ENCODE measurements at regions not wholly inside any gene's neighbourhood (a gene's known extent, or its start where the extent isn't known, plus 50 kb on each side); places are given as distances from the start of the nearest gene placed in this dataset.
"Not testable (repeated sequence)": the region's sequence is repeated elsewhere in the genome, so short reads cannot be mapped to it uniquely, and the experiment has no call there.

DNA sequence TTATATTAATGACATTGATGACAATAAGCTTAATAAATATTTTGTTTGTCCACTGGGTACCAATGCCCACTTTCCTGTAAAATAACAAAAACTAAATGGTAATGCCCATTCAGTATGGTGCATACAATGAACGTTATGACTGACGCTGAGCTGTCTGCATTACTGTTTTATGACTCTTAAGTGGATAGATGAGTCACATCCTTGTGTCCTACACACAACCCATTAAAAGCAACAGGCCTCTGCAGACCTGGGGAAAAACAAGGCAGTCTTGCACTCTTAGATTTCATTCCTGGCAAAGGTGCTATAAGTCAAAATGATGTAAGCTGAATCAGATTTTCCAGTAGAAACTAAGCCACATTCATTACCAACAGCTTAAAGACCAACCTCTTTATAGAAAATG, 176.3 kb upstream of the TMEM45B start:
- DNase-seq: no peak

DNA sequence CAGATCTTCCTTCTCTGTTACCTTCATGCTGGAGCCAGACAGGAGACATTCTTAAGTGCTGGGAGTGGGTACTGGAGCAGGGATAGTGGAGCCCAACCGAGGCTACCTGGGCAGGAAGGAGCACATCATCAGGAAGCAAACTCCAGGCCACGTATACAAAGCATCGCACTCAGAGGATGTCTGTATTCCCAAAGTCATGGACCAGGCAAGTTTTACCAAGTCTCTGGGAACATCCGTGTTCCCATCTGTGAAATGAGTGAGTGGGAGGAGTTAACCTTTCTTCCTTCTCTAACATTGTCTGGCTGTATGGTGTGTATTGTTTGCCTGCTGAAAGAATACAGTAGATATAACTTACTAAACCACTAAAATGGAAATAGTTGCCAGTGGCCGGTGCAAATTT, 175.0 kb upstream of the TMEM45B start:
- no peak for DNase-seq

DNA sequence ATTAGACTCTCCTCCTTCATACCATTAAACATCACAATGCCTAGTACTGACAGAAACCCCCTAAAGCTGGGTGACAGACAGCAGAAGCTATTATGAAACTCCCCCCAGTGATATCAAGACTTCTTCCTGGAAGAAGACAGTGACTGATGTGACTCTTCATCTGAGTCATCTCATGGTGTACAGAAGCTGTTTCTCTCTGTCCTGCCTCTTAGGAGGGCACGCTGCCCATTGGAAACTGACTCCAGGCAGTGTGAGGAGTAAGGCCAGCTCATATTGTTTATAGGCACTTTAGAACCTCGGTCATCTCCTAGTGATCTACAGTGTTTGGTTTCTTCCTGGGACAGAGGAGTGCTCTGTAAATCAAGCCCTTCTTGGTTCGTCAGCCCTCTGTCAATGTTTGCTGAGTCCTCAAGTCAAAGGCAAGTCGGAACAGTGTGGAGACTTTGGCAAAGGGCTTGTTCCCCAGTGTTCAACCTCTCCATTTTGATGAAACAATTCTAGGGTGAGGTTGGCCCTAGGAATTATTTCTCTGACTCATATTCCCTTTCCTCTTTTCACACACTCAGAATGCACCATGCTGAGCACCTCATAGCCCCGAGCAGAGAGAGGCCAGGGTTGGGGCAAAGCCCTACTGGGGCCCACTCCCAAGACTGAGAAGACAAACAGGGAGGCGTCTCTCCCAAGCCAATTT, 172.5 kb upstream of the TMEM45B start:
- no peak for DNase-seq

DNA sequence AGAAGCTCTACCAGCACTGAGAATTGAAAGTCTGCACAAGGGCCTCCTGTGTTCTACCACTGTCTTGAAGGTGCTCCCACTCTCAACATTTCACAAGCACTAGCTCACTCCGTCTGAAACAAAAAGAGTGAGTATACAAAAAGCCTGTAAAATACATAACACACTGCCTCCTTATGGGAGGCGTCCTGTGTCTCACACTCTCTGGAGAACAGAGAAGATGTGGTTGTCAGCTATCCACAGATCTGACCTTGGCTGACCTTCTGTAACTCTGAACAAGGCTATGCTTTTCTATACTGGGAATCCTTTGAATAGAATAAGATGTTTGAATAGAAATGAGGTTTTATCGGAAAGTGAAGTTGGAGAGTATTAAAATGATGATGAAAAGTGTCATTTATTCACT, 171.3 kb upstream of the TMEM45B start:
- DNase-seq: no peak

DNA sequence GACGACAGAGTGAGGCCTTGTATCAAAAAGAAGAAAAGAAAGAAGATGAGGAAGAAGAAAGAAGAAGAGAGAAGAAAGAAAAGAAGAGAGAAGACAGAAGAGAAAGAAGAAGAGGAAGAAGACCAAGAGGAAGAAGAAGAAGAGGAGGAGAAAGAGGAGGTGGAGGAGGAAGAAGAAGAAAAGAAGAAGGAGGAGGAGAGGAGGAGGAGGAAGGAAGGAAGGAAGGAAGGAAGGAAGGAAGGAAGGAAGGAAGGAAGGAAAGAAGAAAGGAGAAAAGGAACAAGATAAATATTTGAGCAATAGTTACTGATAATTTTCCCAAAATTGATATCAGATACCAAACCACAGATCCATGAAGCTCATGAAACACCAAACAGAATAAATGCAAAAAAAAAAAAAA, 169.7 kb upstream of the TMEM45B start:
- DNase-seq: no peak

DNA sequence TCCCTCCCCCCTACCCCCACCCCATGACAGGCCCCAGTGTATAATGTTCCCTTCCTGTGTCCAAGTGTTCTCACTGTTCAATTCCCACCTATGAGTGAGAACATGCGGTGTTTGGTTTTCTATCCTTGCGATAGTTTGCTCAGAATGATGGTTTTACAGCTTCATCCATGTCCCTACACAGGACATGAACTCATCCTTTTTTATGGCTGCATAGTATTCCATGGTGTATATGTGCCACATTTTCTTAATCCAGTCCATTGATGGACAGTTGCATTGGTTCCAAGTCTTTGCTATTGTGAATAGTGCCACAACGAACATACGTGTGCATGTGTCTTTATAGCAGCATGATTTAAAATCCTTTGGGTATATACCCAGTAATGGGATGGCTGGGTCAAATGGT, 165.6 kb upstream of the TMEM45B start:
- DNase-seq: not testable (repeated sequence)

DNA sequence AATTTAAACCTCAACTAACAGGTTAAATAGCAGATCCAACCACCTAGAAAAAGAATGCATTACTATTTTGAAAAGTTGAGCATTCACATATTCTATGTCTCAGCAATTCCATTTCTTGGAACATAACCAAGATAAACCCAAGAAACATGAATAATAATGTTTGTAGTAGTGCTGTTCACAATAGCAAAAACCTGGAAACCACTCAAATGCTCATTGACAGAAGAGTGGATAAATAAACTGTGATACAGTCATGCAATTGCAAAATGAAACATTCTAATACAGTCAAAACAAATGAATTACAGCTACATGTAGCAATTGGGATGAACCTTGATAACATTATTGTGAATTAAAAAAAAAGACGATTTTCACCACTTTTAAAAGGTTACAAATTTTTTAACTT, 162.8 kb upstream of the TMEM45B start:
- no peak for DNase-seq

DNA sequence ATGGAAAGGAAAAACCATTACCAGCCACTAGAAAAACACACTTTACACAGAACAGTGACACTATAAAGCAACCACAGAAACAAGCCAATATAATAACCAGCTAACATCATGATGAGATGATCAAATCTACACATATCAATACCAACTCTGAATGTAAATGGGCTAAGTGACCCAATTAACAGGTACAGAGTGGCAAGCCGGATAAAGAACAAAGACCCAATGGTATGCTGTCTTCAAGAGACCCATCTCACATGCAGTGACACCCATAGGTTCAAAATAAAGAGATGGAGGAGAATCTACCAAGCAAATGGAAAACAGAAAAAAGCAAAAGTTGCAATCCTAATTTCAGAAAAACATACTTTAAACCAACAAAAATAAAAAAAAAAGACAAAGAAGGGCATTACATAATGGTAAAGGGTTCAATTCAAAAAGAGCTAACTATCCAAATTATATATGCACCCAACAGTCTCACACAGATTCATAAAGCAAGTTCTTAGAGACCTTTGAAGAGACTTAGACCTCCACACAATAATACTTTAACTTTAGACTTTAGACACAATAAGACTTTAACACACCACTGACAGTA, 160.3 kb upstream of the TMEM45B start:
- no peak for DNase-seq

DNA sequence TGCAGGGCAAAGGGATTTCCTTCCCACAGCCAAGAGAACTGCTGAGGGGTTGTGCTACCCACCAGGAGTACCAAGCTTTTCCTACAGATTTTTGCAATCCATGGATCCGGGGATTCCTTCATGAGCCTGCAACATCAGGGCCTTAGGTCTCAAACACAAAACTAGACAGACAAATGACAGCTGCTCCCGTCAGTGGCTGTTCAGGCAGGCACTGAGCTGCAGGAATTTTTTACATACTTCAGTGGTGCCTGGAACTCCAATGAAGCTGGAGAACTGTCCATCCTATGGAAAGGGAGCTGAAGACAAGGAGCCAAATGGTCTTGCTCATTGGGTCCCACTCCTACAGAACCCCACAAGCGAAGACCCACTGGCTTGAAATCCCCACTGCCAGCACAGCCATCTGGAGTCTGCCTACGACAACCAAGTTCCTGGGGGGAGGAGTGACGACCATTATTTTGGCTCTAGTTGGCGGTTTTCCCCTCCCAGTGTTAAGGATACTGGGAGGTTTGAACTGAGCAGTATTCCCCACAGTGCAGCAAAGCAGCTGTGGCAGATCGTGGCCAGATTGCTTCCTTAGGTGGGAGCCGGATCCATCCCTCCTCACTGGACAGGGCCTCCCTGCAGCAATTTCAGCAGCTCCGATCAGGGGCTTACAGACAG, 157.7 kb upstream of the TMEM45B start:
- DNase-seq: no peak

DNA sequence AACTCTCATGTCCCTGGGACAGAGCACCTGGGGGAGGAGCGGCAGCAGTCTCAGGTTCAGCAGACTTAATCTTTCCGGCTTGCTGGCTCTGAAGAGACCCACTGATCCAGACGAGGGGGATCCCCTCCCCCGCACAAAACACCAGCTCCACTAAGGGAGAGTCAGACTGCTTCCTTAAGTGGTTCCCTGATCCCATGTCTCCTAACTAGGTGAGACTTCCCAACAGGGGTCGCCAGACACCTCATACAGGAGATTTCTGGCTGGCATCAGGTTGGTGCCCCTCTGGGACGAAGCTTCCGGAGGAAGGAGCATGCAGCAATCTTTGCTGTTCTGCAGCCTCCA, 157.2 kb upstream of the TMEM45B start:
- no peak for DNase-seq

DNA sequence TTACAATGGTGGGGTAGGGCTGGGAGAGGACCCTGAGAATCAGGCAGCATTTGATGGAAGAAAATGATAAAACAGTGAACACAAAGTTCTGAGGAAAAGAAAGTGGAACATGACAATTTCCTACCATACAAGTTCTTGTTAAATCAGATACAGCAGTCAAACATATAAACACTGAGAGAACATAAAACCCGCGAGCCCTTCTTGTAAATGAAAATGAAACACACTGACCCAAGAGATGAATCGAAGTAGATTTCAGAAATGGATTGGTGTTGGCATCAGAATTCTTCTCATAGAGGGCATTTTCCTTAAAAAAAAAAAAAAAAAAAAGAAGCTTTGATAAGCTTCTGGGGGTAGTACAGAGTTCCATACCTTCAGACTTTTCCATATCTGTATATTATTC, 134.7 kb upstream of the TMEM45B start:
- no peak for DNase-seq

DNA sequence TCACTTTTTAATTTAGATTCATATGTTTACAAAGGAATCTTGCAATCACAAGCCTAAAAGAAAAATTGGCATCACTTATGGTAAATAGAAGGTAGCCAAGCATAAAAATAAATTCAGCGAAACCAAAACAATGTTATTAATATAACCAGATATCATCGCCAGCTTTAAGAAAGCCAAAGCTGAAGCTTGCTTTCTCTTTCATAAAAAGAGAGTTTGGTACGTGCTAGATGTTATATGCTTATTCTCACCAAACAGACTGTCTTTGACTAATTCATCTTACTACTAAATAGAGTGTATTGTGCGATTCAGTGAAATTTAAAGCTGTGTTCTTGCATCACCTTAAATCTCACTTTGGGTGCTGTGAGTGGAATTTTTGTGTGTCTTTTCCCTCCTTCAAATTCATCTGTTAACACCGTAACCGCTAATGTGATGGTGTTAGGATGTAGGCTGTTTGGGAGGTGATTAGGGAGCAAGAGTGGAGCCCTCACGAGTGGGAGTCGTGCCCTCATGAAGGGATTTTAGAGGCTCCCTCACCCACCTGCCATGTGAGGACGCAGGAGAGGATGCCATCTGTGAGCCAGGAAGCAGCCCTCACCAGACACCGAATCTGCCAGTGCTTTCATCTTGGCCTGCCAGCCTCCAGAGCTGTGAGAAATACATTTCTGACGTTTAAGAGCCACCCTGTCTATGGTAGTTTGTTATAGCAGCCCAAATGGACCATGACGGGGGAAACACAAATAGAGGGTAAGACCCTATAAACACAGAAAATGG, 134.1 kb upstream of the TMEM45B start:
- DNase-seq: no peak

DNA sequence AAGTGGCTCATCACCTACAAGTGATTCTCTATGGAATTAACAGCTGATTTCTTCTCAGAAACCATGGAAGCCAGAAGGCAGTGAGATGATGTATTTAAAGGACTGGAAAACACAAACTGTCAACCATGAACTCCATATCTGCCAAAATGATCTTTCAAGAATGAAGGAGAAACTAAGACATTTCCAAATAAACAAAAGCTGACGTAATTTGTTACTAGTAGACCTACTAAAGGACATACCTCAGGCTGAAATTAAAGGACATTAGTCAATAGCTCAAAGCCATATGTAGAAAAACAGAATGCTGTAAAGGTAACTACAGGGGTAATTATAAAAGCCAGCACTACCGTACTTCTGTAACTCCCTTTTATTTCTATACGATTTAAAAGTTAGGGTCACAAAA, 129.4 kb upstream of the TMEM45B start:
- DNase-seq: no peak

DNA sequence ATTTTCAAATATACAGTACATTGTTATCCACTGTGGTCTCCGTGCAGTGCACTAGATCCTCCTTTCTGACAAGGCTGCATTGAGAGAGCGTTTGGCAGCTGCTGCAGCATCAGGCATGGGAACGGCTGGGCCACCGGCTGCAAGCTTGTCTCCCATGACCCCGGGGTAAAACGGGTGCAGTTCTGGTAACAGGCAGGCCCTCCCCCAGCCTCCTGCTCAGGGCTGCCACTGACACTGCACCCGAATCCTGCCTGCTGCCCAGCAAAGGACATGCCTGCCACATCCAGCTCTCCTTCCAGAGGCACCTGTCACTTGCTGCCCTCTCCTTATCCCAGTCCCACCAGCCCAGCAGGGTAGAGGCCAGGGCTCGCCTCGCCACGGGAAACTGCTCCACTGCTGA, 124.5 kb upstream of the TMEM45B start:
- no peak for DNase-seq

DNA sequence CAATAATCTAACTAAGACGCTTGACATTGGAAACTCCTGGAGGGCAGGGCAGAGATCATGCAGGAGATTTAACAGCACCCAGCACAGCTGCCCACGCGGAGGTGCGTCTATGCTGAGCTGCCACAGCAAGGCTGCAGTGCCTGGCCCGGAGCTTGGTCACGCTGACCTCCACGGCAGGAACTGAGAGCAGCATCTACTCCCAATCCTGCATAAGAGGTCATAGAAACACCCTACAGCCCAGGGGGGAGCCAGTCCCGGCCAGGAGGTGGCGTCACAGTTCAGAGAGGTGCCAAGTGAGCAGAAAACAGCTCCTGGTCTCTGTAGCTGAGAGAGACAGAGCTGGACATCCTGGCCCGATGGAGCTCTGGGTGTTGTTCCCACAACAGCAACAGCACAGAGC, 121.1 kb upstream of the TMEM45B start:
- DNase-seq: no peak

DNA sequence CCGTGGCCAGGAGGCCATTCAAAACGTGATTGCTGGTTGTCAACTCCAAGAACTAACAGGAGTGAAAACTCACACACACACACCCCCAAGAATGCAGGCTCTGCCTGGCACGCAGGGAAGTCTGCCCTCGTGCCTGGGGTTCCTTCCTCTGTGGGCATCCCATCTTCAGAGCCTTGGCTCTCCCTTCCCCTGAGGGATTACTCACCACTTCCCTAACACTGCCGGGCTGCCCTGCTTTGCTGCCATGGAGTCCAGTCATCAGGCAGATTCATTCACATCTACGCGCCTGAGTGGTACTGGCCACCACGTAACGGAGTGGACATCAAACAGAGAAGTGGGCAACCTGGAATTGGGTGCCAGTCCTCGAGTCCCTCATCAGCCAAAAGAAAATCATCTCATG, 120.7 kb upstream of the TMEM45B start:
- no peak for DNase-seq

DNA sequence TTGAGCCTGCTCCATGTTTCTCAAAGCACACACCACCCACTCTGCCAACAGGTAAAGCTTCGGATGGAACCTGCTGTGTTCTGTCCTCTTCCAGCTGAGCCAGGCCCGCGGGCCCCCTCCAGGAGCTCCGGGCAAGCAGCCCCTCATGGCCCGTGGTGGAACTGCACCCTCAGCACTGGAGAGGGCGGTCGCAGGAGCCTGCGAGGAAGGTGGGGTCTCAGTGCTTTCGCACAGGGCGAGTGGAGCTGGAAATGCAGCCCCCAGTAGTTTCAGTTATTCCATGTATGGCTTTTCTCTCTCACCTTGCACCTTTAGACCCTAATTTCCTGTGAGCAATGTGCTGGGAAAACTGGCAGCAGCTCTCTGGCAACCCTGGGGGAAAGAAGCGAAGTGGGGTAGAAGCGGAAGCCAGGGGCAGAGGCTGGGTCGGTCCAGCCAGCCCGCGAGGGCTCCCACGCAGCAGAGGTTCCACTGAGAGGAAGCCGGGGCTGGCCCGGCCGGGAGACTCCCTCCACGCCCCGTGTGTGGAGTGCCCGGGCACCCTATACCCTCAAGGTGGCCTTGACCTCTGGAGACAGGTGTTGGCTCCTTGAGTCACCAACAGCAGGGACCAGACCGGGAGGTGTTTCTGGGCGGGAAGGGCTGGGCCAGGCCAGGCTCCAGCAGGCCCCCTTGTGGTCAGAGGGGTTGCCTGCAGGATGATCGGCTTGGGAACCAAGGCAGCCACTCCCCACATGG, 119.9 kb upstream of the TMEM45B start:
- DNase-seq: peak; percentile 43

DNA sequence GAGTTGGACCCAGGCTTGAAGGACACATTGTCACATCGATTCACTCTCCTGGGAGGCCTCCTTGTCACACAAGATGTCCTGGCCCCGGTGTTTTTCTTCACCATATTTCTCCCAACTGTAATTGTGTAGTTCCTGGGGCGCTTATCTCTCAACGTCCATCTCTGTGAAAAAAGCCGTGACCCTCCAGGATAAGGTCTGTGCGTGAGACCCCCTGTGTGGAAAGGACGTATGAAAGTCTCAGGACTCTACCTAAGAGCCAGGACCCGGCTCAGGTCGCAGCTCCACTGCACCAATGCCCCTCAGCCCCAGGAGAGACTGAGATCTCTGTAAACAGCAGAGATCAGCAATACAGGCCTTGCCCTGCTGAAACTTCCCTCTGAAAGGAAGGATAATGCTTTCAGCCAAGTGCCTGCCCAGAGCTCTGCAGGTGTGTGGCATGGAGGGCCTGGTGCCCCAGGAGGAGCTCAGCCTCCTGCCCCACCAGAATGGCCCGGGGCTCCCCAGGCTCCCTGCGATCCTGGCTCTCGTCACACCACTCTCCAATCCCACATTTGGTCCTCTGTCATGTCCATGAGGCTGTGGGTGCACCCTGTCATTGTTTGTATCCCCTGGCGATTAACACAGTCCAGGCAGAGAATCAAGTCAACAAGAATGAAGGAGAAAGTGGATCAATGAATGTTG, 119.2 kb upstream of the TMEM45B start:
- no peak for DNase-seq

DNA sequence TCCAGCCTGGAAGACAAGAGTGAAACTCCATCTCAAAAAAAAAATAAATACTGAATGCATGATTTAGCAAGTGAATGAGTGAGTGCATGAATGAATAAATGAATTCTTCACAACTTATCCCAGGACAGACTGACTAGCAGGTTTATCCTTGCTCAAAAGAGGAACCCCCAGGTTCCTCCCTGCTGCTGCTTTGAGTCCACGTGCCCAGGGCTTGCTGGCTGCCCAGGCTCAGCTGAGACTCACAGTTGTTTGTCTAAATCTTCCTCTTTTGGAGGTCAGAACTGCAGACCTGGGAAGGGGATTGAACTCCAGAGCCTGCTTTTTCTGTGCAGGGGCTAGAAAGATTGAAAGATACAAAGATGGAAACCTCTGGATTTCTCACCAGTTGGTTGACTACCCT, 117.4 kb upstream of the TMEM45B start:
- no peak for DNase-seq

DNA sequence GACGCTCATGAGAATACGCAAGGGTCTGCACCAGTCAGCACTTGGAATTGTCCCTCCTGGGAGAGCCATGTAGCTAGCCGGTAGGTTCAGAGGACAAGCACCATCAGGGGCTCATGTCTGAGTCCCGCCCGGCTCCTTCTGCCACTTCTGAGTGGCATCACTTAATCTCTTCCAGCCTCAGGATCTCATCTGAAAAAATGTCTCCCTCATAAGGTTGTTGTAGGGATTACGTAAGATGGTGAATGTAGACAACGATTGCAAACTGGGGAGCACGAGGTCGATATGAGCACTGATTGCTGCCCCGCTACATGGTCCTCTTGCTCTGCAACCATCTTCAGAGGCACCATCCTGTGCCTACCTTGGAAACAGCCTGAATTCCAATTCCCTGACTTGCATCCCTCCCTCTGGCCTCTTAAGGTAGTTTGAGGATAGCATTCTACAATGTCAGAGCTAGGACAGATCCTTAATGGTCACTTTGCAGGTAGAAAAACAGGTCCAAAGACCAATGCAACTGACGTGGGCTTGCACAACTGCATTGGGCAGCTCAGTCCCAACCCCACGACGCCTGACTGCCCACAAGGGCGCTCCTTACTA, 115.8 kb upstream of the TMEM45B start:
- no peak for DNase-seq

DNA sequence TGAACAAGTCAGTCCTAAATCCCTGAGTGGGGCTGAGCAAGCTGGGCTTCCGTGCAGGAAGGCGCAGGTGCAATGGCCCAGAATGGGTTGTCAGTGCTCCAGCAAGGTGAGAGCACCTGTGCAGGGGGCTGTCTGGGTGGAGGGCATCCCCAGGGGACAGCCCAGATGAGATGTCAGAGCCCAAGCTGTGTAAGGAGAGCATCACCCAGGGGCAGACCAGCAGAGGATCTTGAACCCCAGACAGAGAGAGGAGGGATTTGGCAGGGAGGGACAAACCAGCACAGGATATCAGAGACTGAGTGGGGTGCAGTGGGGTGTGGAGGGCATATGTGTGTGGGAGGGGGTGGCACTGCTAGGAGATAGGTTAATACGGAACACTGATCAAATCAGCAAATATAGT, 114.9 kb upstream of the TMEM45B start:
- no peak for DNase-seq

DNA sequence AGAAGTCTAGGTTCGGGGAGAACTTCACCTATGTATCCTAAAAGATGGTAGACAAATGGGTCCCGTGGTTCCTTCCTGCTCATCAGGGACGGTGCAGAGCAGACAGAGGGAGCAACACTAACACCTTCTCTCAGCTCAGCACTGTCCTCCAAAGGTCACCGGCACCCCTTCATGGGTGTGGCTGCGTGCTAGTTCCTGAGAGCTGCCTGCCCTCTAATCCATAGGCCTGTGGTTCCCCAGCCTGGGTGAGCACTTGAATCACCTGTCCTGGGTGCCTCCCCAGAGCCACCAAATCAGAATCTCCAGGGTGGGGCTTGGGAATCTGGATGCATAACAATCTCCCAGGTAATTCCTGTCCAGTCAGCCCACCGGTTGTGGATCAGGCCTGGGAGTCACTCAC, 113.9 kb upstream of the TMEM45B start:
- DNase-seq: no peak

Data from effector CD4-positive, alpha-beta T cell (primary cell).